Astrocyte (in vitro differentiated cells and primary cell): ENCODE measurements at regions not wholly inside any gene's neighbourhood (a gene's known extent, or its start where the extent isn't known, plus 50 kb on each side); places are given as distances from the start of the nearest gene placed in this dataset.

ENCODE experiments used
- DNase-seq: peaks from one replicate; pipeline ENCODE4 v3.0.0-alpha.2; 2010; ENCODE audit warnings: low read depth
- FAIRE-seq: peaks from 2 replicates; lab custom pipeline; 2011; peaks lifted over from hg19 to GRCh38; lab: Jason Lieb, UNC
- H2AFZ ChIP-seq: 2 replicates; pipeline ENCODE4 v1.6.0; 2012; ENCODE audit warnings: low read depth, low read length, inconsistent platforms
- H3K27ac ChIP-seq: 2 replicates; pipeline ENCODE4 v1.5.1; 2011; ENCODE audit warnings: low read depth, low read length, inconsistent platforms
- H3K27me3 ChIP-seq: 2 replicates; pipeline ENCODE4 v1.6.0; 2011; ENCODE audit warnings: low read length, inconsistent platforms; ENCODE audit not compliant: insufficient read depth
- H3K36me3 ChIP-seq: 2 replicates; pipeline ENCODE4 v1.5.1; 2011; ENCODE audit warnings: low read length, inconsistent platforms; ENCODE audit not compliant: insufficient read depth
- H3K4me1 ChIP-seq: 2 replicates; pipeline ENCODE4 v1.5.1; 2011; ENCODE audit warnings: low read length, inconsistent platforms; ENCODE audit not compliant: insufficient read depth
- H3K4me2 ChIP-seq: 2 replicates; pipeline ENCODE4 v1.6.0; 2012; ENCODE audit warnings: low read length, inconsistent platforms
- H3K4me3 ChIP-seq: 2 replicates; pipeline ENCODE4 v1.5.1; 2011; ENCODE audit warnings: low read depth, mild to moderate bottlenecking, low read length, inconsistent platforms; ENCODE audit not compliant: insufficient read depth
- H3K79me2 ChIP-seq: 2 replicates; pipeline ENCODE4 v1.6.0; 2012; ENCODE audit warnings: mild to moderate bottlenecking, low read length, inconsistent platforms; ENCODE audit not compliant: insufficient read depth
- H3K9ac ChIP-seq: 2 replicates; pipeline ENCODE4 v1.6.0; 2012; ENCODE audit warnings: mild to moderate bottlenecking, low read length, inconsistent platforms
- H3K9me3 ChIP-seq: 2 replicates; pipeline ENCODE4 v1.5.1; 2012; ENCODE audit warnings: low read depth, mild to moderate bottlenecking, low read length, inconsistent platforms; ENCODE audit not compliant: insufficient read depth
- H4K20me1 ChIP-seq: 2 replicates; pipeline ENCODE4 v1.6.0; 2012; ENCODE audit warnings: low read length, inconsistent platforms; ENCODE audit not compliant: insufficient read depth
- H3K27ac Mint-ChIP-seq: one replicate; pipeline ENCODE4 v1.8.0; 2021; ENCODE audit warnings: mild to moderate bottlenecking, mixed read lengths; ENCODE audit not compliant: unreplicated experiment
- H3K27me3 Mint-ChIP-seq: one replicate; pipeline ENCODE4 v1.8.0; 2021; ENCODE audit warnings: low read depth, mixed read lengths; ENCODE audit not compliant: unreplicated experiment
- H3K36me3 Mint-ChIP-seq: one replicate; pipeline ENCODE4 v1.8.0; 2021; ENCODE audit warnings: low read depth, mixed read lengths; ENCODE audit not compliant: unreplicated experiment
- H3K4me1 Mint-ChIP-seq: one replicate; pipeline ENCODE4 v1.8.0; 2021; ENCODE audit warnings: low read depth, mixed read lengths; ENCODE audit not compliant: unreplicated experiment
- H3K4me3 Mint-ChIP-seq: one replicate; pipeline ENCODE4 v1.8.0; 2021; ENCODE audit warnings: mild to moderate bottlenecking, moderate library complexity, mixed read lengths; ENCODE audit not compliant: unreplicated experiment
- H3K9me3 Mint-ChIP-seq: one replicate; pipeline ENCODE4 v1.8.0; 2021; ENCODE audit warnings: mild to moderate bottlenecking, mixed read lengths; ENCODE audit not compliant: unreplicated experiment
- CTCF ChIP-seq: IDR thresholded peaks from 2 replicates; pipeline ENCODE4 v1.5.1; 2011; ENCODE audit warnings: low read depth, mild to moderate bottlenecking, inconsistent platforms, low read length, moderate library complexity; ENCODE audit not compliant: insufficient read depth
- EZH2 ChIP-seq: IDR thresholded peaks from 2 replicates; pipeline ENCODE4 v1.6.1; 2012; ENCODE audit warnings: mild to moderate bottlenecking, low read length, inconsistent platforms; ENCODE audit not compliant: insufficient read depth

- no peaks in the 10 kb centered on the region for H3K36me3 Mint-ChIP-seq
- H3K4me3 Mint-ChIP-seq: no peak overlapping the region
- H3K4me3 ChIP-seq: no peak overlapping the region
- no peaks in the 10 kb centered on the region for H3K36me3 ChIP-seq
- no peaks in the 10 kb centered on the region for H3K79me2 ChIP-seq
- H2AFZ ChIP-seq: no peak overlapping the region
- peaks cover 2% of the 10 kb centered on the region for H3K9me3 ChIP-seq
- TF ChIP-seq EZH2: no peak
- TF ChIP-seq CTCF: no peak
- H3K4me2 ChIP-seq: no peak overlapping the region
- no peak for DNase-seq
- H3K27me3 ChIP-seq: no peaks in the 10 kb centered on the region
- H4K20me1 ChIP-seq: no peaks in the 10 kb centered on the region
- no peak for FAIRE-seq
- no peak overlapping the region for H3K27ac Mint-ChIP-seq
- no peak overlapping the region for H3K27ac ChIP-seq
- no peaks in the 10 kb centered on the region for H3K4me1 Mint-ChIP-seq
- H3K27me3 Mint-ChIP-seq: peaks cover 2% of the 10 kb centered on the region
- H3K9me3 Mint-ChIP-seq: peaks cover 2% of the 10 kb centered on the region
- no peaks in the 10 kb centered on the region for H3K4me1 ChIP-seq
- no peak overlapping the region for H3K9ac ChIP-seq
These were observed 248.1 kb upstream of the DEPDC1 start for GRCh38 chr1:68745011-68745410.

- Histone ChIP-seq H3K4me1 (no peaks in the 10 kb centered on the region), H3K27me3 (no peaks in the 10 kb centered on the region), H3K9ac (no peak overlapping the region), H2AFZ (no peak overlapping the region), H3K9me3 (peaks cover 2% of the 10 kb centered on the region), H3K4me3 (no peak overlapping the region), H3K27ac (no peak overlapping the region), H3K79me2 (no peaks in the 10 kb centered on the region), H3K36me3 (no peaks in the 10 kb centered on the region), H3K4me2 (no peak overlapping the region), H4K20me1 (no peaks in the 10 kb centered on the region)
- FAIRE-seq: no peak
- Mint-ChIP-seq H3K4me1 (no peaks in the 10 kb centered on the region), H3K4me3 (no peak overlapping the region), H3K27me3 (peaks cover 2% of the 10 kb centered on the region), H3K27ac (no peak overlapping the region), H3K9me3 (peaks cover 2% of the 10 kb centered on the region), H3K36me3 (no peaks in the 10 kb centered on the region)
- DNase-seq: no peak
- no peak for TF ChIP-seq CTCF
- TF ChIP-seq EZH2: no peak
These were observed 248.6 kb upstream of the DEPDC1 start for GRCh38 chr1:68745451-68745850.

GRCh38 chr1:68746378-68746777, 249.5 kb upstream of the DEPDC1 start:
- Histone ChIP-seq H2AFZ (no peak overlapping the region), H3K27ac (no peak overlapping the region), H3K36me3 (no peaks in the 10 kb centered on the region), H3K4me2 (no peak overlapping the region), H3K9me3 (peaks cover 2% of the 10 kb centered on the region), H3K4me1 (no peaks in the 10 kb centered on the region), H4K20me1 (no peaks in the 10 kb centered on the region), H3K9ac (no peak overlapping the region), H3K79me2 (no peaks in the 10 kb centered on the region), H3K27me3 (no peaks in the 10 kb centered on the region), H3K4me3 (no peak overlapping the region)
- FAIRE-seq: no peak
- H3K9me3 Mint-ChIP-seq: peaks cover 2% of the 10 kb centered on the region
- H3K27ac Mint-ChIP-seq: no peak overlapping the region
- H3K4me1 Mint-ChIP-seq: no peaks in the 10 kb centered on the region
- DNase-seq: no peak
- TF ChIP-seq EZH2 (no peak), CTCF (no peak)
- H3K36me3 Mint-ChIP-seq: no peaks in the 10 kb centered on the region
- H3K4me3 Mint-ChIP-seq: no peak overlapping the region
- peaks cover 2% of the 10 kb centered on the region for H3K27me3 Mint-ChIP-seq
